GM13976 (cell line): ENCODE measurements at regions not wholly inside any gene's neighbourhood (a gene's known extent, or its start where the extent isn't known, plus 50 kb on each side); places are given as distances from the start of the nearest gene placed in this dataset.

Experiments used
- DNase-seq: peaks from one replicate; pipeline ENCODE4 v3.0.0; 2012; ENCODE audit warnings: low spot score
- CTCF ChIP-seq: IDR thresholded peaks from 2 replicates; pipeline ENCODE4 v1.5.1; 2012; ENCODE audit warnings: borderline replicate concordance, mild to moderate bottlenecking; ENCODE audit not compliant: insufficient read depth; ENCODE audit errors: extremely low read depth, missing control alignments, control extremely low read depth
- in situ Hi-C: fragments of 300-500 bp; cut with MboI; formaldehyde crosslinking; loops from one replicate; pipeline ENCODE4 v1.12.0; 2022; ENCODE audit warnings: low sequenced_read_pairs, mixed read lengths, inconsistent platforms; ENCODE audit not compliant: unreplicated experiment

- no peak for TF ChIP-seq CTCF
- in situ Hi-C loops = no loop called here
- DNase-seq = no peak
These were observed 398.4 kb upstream of the NOVA1 start for GRCh38 chr14:26996246-26996645.

GRCh38 chr14:27002179-27002578 lies 404.3 kb upstream of the NOVA1 start:
- TF ChIP-seq CTCF = no peak
- no peak for DNase-seq
- in situ Hi-C loops = no loop called here

- in situ Hi-C loops = no loop called here
- no peak for DNase-seq
- TF ChIP-seq CTCF = no peak
These were observed 408.7 kb upstream of the NOVA1 start for GRCh38 chr14:27006570-27006969.

GRCh38 chr14:27008187-27008586 lies 410.4 kb upstream of the NOVA1 start:
- DNase-seq = no peak
- TF ChIP-seq CTCF = no peak
- in situ Hi-C loops = no loop called here

GRCh38 chr14:27012641-27013040 lies 414.8 kb upstream of the NOVA1 start:
- no peak for TF ChIP-seq CTCF
- in situ Hi-C loops = no loop called here
- no peak for DNase-seq

GRCh38 chr14:27013678-27014077 lies 415.8 kb upstream of the NOVA1 start:
- DNase-seq = no peak
- in situ Hi-C loops = no loop called here
- TF ChIP-seq CTCF = no peak

- no peak for TF ChIP-seq CTCF
- in situ Hi-C loops = no loop called here
- no peak for DNase-seq
These were observed 417.2 kb upstream of the NOVA1 start for GRCh38 chr14:27015065-27015464.
